ENCODE measurements at regions not wholly inside any gene's neighbourhood (a gene's known extent, or its start where the extent isn't known, plus 50 kb on each side); places are given as distances from the start of the nearest gene placed in this dataset.

DNA sequence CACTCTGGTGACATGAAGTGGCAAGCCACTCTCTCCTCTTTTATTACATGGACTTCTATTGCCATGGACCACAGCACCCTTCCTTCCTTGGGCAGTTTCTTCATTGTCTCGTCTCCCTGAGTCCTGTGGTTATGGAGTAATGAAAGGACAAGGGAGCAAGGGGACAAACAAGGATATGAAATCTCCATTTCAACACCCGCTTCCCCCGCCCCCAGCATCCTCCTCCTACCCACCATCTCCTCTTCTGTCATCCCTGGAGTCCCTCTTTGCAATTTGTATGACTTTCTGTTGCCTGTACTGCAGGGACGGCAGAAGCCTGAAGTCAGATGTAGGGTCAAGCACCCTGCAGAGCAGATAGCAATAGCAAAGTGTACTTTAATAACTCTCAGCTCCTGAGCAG lies 300.7 kb upstream of the CLINT1 start:
- Histone ChIP-seq H2AFZ (ENCODE audit: low read length) (no peak overlapping the region), H3K27ac (ENCODE audit: insufficient read depth, low read length) (no peak overlapping the region), H3K4me2 (ENCODE audit: extremely low read depth, insufficient read depth, low read length) (no peak overlapping the region), H3K9me3 (ENCODE audit: control insufficient read depth, insufficient read depth, low read depth, low read length) (no peaks in the 10 kb centered on the region), H3K9ac (ENCODE audit: insufficient read depth, low read length) (no peak overlapping the region), H3K4me1 (ENCODE audit: control insufficient read depth, extremely low read depth, insufficient read depth, low read length) (peaks cover 2% of the 10 kb centered on the region), H3K4me3 (replicated peaks in 1 of 4; ENCODE audit: control extremely low read depth in 1 of 4, insufficient read depth in 1 of 4, low read depth in 3 of 4, low read length in 4 of 4) (no peak overlapping the region), H4K20me1 (ENCODE audit: control insufficient read depth, extremely low read depth, insufficient read depth, low read length) (no peaks in the 10 kb centered on the region), H3K36me3 (ENCODE audit: control insufficient read depth, insufficient read depth, low read length) (no peaks in the 10 kb centered on the region), H3K79me2 (ENCODE audit: control insufficient read depth, insufficient read depth, low read length) (no peaks in the 10 kb centered on the region), H3K27me3 (ENCODE audit: control insufficient read depth, insufficient read depth, low read length) (no peaks in the 10 kb centered on the region)
- TF ChIP-seq EZH2 (IDR thresholded peaks at IDR 0.05; ENCODE audit: low read length, missing control alignments): no peak
- TF ChIP-seq, protein P1, sequence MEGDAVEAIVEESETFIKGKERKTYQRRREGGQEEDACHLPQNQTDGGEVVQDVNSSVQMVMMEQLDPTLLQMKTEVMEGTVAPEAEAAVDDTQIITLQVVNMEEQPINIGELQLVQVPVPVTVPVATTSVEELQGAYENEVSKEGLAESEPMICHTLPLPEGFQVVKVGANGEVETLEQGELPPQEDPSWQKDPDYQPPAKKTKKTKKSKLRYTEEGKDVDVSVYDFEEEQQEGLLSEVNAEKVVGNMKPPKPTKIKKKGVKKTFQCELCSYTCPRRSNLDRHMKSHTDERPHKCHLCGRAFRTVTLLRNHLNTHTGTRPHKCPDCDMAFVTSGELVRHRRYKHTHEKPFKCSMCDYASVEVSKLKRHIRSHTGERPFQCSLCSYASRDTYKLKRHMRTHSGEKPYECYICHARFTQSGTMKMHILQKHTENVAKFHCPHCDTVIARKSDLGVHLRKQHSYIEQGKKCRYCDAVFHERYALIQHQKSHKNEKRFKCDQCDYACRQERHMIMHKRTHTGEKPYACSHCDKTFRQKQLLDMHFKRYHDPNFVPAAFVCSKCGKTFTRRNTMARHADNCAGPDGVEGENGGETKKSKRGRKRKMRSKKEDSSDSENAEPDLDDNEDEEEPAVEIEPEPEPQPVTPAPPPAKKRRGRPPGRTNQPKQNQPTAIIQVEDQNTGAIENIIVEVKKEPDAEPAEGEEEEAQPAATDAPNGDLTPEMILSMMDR (conservative IDR thresholded peaks at IDR 0.05 in 1 of 2, IDR thresholded peaks at IDR 0.05 in 1 of 2; ENCODE audit: low read depth in 1 of 2, low read length in 2 of 2): no peak
- no peak for DNase-seq (ENCODE audit: low read depth in 2 of 2)

DNA sequence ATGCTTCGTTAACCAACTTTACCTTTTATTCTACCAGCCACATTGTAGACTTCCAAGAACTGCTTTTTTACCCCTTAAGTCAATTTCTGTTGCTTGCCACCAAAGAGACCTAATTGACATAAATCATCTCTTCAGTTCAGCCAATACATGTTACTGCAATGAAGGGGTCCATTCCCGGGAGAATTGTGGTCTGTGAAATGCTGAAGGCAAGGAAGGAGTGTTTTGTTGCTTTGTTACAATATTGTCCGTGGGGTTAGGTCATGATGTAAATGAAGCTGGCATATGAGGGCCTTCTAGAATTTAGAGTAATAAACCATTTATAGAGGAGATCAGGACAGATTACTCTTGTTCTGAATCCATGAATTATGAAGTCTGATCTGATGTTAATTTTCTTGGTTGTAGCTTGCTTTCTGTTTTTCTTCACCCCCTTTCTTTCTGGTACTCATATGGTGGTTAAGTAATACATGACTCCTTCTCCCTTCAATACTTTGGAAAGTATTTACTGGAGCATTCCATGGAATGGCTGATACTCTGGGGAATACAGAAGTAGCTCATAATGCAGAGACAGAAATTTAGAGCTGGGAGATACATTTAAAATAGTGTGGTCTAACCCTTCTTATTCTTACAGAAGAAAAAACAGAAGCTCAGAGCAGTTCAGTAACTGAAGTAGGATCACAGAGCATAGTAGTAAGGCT lies 297.0 kb upstream of the CLINT1 start:
- H3K36me3 ChIP-seq (ENCODE audit: control insufficient read depth, insufficient read depth, low read length): no peaks in the 10 kb centered on the region
- no peak for DNase-seq (ENCODE audit: low read depth in 2 of 2)
- H2AFZ ChIP-seq (ENCODE audit: low read length): no peak overlapping the region
- no peaks in the 10 kb centered on the region for H4K20me1 ChIP-seq (ENCODE audit: control insufficient read depth, extremely low read depth, insufficient read depth, low read length)
- H3K79me2 ChIP-seq (ENCODE audit: control insufficient read depth, insufficient read depth, low read length): no peaks in the 10 kb centered on the region
- no peak overlapping the region for H3K27ac ChIP-seq (ENCODE audit: insufficient read depth, low read length)
- no peaks in the 10 kb centered on the region for H3K9me3 ChIP-seq (ENCODE audit: control insufficient read depth, insufficient read depth, low read depth, low read length)
- TF ChIP-seq, protein P1 (conservative IDR thresholded peaks at IDR 0.05 in 1 of 2, IDR thresholded peaks at IDR 0.05 in 1 of 2; ENCODE audit: low read depth in 1 of 2, low read length in 2 of 2): no peak
- TF ChIP-seq EZH2 (IDR thresholded peaks at IDR 0.05; ENCODE audit: low read length, missing control alignments): no peak
- no peaks in the 10 kb centered on the region for H3K27me3 ChIP-seq (ENCODE audit: control insufficient read depth, insufficient read depth, low read length)
- H3K9ac ChIP-seq (ENCODE audit: insufficient read depth, low read length): no peak overlapping the region
- H3K4me1 ChIP-seq (ENCODE audit: control insufficient read depth, extremely low read depth, insufficient read depth, low read length): peaks cover 4% of the 10 kb centered on the region
- H3K4me2 ChIP-seq (ENCODE audit: extremely low read depth, insufficient read depth, low read length): no peak overlapping the region
- no peak overlapping the region for H3K4me3 ChIP-seq (replicated peaks in 1 of 4; ENCODE audit: control extremely low read depth in 1 of 4, insufficient read depth in 1 of 4, low read depth in 3 of 4, low read length in 4 of 4)

DNA sequence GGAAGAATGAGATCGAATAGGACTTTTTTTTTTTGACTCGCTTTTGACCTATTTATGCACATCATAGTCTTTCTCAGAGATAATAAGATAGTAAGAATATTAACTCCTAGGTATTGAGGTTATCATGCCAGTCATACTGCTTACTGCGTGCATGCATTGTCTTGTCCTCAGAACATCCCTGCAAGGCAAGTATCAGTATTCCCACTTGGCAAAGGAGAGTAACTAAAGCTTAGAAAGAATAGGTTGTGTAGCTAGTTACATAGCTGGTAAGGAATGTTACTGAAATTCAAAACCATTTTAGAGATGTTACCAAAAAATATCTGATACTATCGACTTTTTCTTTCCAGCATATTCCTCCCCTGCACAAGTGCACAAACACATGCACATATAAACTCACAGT lies 296.1 kb upstream of the CLINT1 start:
- no peaks in the 10 kb centered on the region for H3K27me3 ChIP-seq (ENCODE audit: control insufficient read depth, insufficient read depth, low read length)
- H3K4me1 ChIP-seq (ENCODE audit: control insufficient read depth, extremely low read depth, insufficient read depth, low read length): peaks cover 4% of the 10 kb centered on the region
- DNase-seq (ENCODE audit: low read depth in 2 of 2): no peak
- no peaks in the 10 kb centered on the region for H3K36me3 ChIP-seq (ENCODE audit: control insufficient read depth, insufficient read depth, low read length)
- H3K4me3 ChIP-seq (replicated peaks in 1 of 4; ENCODE audit: control extremely low read depth in 1 of 4, insufficient read depth in 1 of 4, low read depth in 3 of 4, low read length in 4 of 4): no peak overlapping the region
- no peak overlapping the region for H3K27ac ChIP-seq (ENCODE audit: insufficient read depth, low read length)
- no peak overlapping the region for H3K9ac ChIP-seq (ENCODE audit: insufficient read depth, low read length)
- no peak for TF ChIP-seq EZH2 (IDR thresholded peaks at IDR 0.05; ENCODE audit: low read length, missing control alignments)
- TF ChIP-seq, protein P1 (conservative IDR thresholded peaks at IDR 0.05 in 1 of 2, IDR thresholded peaks at IDR 0.05 in 1 of 2; ENCODE audit: low read depth in 1 of 2, low read length in 2 of 2): no peak
- H4K20me1 ChIP-seq (ENCODE audit: control insufficient read depth, extremely low read depth, insufficient read depth, low read length): no peaks in the 10 kb centered on the region
- H3K4me2 ChIP-seq (ENCODE audit: extremely low read depth, insufficient read depth, low read length): no peak overlapping the region
- H2AFZ ChIP-seq (ENCODE audit: low read length): no peak overlapping the region
- H3K79me2 ChIP-seq (ENCODE audit: control insufficient read depth, insufficient read depth, low read length): no peaks in the 10 kb centered on the region
- no peaks in the 10 kb centered on the region for H3K9me3 ChIP-seq (ENCODE audit: control insufficient read depth, insufficient read depth, low read depth, low read length)
